NCI-H2171 treated with DMSO at 0.1 percent for 48 hours (cell line): ENCODE measurements at regions not wholly inside any gene's neighbourhood (a gene's known extent, or its start where the extent isn't known, plus 50 kb on each side); places are given as distances from the start of the nearest gene placed in this dataset.
"Not testable (repeated sequence)": the region's sequence is repeated elsewhere in the genome, so short reads cannot be mapped to it uniquely, and the experiment has no call there.

Experiments
- DNase-seq: peaks from one replicate; lab custom pipeline; 2025; lab: John Stamatoyannopoulos, UW

GRCh38 chr4:127309369-127310102 is 323.2 kb upstream of the INTU start:
- DNase-seq = no peak

DNA sequence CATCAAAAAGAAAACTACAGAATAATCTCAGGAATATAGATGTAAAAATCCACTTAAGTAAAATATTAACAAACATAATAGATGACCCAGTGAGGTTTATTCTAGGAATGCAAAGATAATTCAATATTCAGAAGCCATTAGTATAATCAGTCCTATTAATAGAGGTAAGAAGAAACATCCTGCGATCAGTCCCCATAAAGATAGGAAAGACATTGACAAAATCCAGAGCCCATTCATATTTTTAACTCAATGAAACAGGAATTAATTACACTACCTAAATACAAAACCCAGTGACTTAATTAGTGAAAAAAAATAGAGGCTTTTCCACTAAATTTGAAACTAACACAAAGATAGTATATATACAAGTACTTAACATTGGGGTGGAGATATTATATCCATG is 321.4 kb upstream of the INTU start:
- DNase-seq = no peak

DNA sequence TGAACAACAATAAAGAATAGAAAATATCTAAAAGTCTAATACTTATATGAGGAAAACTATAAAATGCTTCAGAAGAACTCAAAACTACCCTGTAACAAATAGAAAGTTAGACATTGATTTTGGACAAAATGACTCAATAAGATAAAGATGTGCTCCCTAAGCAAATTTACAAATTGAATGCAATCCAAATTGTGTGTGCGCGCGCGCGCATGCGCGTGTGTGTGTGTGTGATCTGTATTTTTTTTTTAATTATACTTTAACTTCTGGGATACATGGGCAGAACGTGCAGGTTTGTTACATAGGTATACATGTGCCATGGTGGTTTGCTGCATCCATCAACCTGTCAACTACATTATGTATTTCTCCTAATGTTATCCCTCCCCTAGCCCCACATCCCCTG is 320.8 kb upstream of the INTU start:
- DNase-seq = no peak

GRCh38 chr4:127313767-127314166 is 319.0 kb upstream of the INTU start:
- no peak for DNase-seq

DNA sequence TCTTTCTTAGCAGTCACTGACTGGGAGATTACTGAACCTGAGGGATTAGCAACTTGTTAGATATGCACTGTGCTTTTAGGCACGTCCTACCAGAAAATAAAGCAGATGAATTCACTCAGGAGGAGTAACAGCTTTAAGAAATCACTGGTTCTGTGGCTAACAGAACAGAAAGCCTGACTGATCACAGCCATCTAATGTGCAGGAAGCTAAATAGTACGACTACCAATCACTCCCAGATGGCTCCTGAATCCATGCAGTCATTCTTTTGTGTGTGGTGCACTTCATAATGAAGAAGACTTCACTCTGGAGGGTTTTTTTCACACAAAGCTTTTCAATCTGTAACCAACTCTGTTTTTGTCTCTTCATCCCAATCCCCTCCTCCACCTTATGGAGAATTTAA is 305.3 kb upstream of the INTU start:
- DNase-seq = no peak

DNA sequence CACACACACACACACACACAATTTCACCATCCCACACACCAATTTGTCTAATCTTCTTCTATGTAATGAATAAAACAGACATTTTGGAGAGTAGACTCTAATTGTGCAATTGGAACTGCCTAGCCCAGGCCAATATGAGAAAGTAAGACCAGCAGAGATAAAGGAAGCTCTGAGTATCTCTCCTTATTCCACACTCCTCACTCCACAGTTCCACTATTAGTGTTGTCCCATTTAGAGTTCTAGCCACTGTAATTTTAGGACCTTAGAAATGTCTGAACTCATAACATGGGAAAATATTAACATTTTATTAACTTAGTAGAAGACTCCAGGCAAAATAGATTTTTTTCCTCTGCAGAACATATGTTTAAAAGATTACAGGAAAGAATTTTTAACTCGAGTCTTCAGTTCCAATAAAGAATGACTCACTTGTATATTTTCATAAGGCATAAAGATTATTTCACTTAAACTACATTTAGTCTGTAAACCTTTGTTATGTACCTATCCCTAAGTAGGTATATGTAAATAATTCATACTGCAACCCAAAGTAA is 297.6 kb upstream of the INTU start:
- DNase-seq = no peak

GRCh38 chr4:127335732-127336131 is 297.0 kb upstream of the INTU start:
- DNase-seq = no peak

- DNase-seq = not testable (repeated sequence)
Measured at GRCh38 chr4:127343123-127343522, 289.6 kb upstream of the INTU start.

DNA sequence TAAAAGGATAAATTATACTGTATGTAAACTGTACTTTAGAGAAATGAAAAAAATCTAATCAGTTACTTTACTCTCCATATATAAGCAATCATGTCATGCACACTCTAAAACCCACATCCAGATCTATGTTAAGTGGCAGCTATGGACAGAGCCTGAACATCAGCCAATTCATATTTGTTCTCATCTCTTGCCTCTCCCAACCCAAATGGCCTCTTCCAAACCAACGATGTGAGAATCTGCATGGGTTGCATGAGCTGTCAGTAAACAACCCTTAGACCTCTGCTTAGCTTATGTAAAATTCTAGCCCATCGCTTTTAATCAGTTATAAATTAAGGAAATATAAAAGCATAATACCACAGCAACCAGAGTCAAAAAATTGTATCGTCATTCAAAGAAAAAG is 288.7 kb upstream of the INTU start:
- DNase-seq = no peak

GRCh38 chr4:127347936-127348335 is 284.8 kb upstream of the INTU start:
- no peak for DNase-seq

GRCh38 chr4:127352220-127353113 is 280.3 kb upstream of the INTU start:
- DNase-seq = peak; percentile 7

DNA sequence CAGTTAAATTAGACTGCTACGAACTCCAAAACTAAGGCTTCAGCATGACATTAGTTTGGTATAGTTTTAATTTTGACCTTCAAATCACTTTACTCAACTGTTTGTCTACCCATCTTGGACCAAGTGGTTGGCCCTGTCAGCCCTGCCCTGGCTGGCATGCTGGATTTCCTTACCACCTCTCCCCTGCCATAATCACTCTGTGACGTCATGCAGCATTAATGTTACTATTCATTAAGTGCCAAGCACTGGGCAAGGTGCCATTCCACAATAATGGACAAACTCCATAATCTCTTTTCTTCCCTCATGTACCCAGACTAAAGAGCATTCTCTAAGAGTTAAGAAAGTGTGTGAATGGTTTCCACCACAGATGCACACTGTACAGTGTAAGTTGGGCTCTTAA is 277.0 kb upstream of the INTU start:
- DNase-seq = no peak

- DNase-seq = no peak
Measured at GRCh38 chr4:127357765-127358164, 275.0 kb upstream of the INTU start.

DNA sequence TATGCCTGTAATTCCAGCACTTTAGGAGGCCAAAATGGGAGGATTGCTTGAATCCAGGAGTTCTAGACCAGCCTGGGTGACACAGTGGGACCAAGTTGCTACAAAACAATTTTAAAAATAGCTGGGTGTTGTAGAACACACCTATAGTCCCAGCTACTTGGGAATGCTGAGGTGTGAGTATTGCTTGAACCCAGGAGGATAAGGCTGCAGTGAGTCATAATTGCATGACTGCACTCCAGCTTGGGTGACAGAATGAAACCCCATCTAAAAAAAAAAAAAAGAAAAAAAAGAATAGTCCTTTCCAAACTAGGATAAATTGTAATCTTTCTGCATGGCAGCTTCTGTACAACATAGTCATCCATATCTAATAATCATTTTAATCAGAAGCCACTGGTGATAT is 270.1 kb upstream of the INTU start:
- no peak for DNase-seq

DNA sequence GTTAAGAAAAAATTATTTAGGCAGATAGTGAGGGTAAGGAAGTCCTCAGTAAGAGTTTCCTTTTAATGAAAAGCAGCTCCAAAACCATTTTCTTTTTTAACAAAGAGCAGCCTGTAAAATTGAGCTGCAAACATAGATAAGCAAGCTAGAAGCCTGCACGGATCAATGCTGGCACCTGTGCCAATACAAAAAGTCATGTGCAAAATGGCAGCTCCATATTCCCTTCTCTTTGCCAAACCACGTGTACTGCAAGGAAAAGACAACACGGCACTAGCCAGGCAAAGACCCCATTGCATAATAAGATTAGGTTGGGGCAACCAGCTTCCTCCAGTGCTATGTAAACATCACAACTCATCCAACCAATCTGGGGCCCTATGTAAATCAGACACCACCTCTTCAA is 268.4 kb upstream of the INTU start:
- DNase-seq = no peak

DNA sequence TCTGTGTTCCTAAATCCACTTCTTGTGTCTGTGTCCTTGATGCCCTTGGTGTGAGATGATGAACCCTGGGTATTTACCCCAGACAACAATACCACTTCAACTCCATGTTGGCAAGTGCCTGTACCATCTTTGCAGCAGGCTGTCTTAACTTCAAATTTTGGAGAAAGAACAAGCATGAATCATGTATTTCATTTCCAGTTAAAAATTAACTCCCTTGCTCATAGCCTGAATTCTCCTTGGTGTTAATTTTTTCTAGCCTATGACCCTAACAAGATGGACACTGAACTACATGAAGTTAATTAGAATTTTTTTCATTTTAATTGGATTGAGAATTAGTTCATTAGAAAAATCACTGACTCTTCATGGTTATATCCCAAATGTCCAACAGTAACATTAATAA is 267.8 kb upstream of the INTU start:
- DNase-seq = no peak

DNA sequence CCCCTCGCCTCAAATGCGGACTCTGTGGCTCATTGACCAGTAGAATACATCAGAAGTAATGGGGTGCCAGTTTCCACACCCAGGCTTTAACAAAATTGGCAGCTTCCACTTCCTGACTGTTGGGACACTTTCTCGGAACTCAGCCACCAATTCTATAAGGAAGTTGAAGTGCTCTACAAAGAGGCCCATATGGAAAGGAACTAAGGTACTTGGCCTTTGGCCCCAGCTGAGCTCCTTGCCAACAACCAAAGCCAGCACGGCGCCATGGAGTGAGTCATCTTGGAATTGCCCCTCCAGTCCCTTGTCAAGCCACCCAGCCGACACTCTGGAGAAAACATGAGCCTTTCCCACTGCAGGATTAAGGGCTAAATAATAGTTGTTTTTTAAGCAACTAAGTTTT is 262.2 kb upstream of the INTU start:
- no peak for DNase-seq

- no peak for DNase-seq
Measured at GRCh38 chr4:127379499-127379898, 253.3 kb upstream of the INTU start.

GRCh38 chr4:127379948-127380347 is 252.8 kb upstream of the INTU start:
- DNase-seq = not testable (repeated sequence)

- DNase-seq = no peak
Measured at GRCh38 chr4:127383666-127384065, 249.1 kb upstream of the INTU start.

- no peak for DNase-seq
Measured at GRCh38 chr4:127394516-127394915, 238.2 kb upstream of the INTU start.

- DNase-seq = no peak
Measured at GRCh38 chr4:127400276-127400675, 232.5 kb upstream of the INTU start.

DNA sequence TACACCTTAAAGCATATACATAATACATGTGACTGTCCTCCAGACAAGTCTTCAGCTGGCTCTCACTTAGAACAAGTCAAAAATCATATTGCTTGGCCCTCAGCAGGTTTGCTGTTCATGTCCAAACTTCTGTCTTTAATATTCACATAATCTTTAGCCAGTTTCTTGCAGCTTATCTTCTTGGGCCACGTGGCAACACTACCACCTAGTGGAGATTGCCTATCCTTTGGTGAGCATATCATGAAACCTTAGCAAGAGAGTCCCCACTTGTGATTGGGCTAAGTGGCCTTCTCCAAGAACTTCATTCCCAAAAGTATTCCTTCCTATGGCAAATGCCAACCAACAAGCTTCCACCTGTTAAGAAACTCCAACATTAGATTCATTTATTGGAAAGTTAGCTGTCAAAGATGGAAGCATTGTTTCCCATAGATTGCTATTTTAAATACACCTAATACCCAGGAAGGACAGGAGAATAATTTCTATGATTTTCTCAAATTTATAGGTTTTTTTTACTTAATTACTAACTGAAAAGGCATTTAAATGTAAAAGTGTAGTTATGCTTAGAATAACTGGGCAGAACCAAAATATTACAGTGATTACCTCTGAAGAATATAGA is 231.9 kb upstream of the INTU start:
- peak; percentile 21 for DNase-seq
